RWPE2 (cell line): ENCODE measurements at regions not wholly inside any gene's neighbourhood (a gene's known extent, or its start where the extent isn't known, plus 50 kb on each side); places are given as distances from the start of the nearest gene placed in this dataset.

Experiments used
- ATAC-seq: fragments of 200-7000 bp; cut with Tn5 transposase; 3 replicates; pipeline ENCODE4 v1.9.1; 2021; ENCODE audit warnings: low read depth
- DNase-seq: peaks from one replicate; pipeline ENCODE4 v3.0.0-alpha.2; 2020; ENCODE audit warnings: low spot score
- H3K27ac ChIP-seq: fragments of 450-650 bp; 2 replicates; pipeline ENCODE4 v1.5.1; 2017; ENCODE audit warnings: mild to moderate bottlenecking; ENCODE audit not compliant: poor library complexity, severe bottlenecking
- H3K27me3 ChIP-seq: fragments of 250-450 bp; sonication (Bioruptor Pico); 2 replicates; pipeline ENCODE4 v1.5.1; 2021; ENCODE audit warnings: mild to moderate bottlenecking, moderate library complexity; ENCODE audit not compliant: insufficient read depth, poor library complexity, severe bottlenecking
- H3K36me3 ChIP-seq: fragments of 250-450 bp; sonication (Bioruptor Pico); 2 replicates; pipeline ENCODE4 v1.5.1; 2020; ENCODE audit warnings: low read depth, mild to moderate bottlenecking, moderate library complexity
- H3K4me1 ChIP-seq: fragments of 250-450 bp; sonication (Bioruptor Pico); 2 replicates; pipeline ENCODE4 v1.5.1; 2021; ENCODE audit warnings: mild to moderate bottlenecking, moderate library complexity; ENCODE audit not compliant: insufficient read depth, poor library complexity, severe bottlenecking
- H3K4me3 ChIP-seq: fragments of 250-450 bp; sonication (Bioruptor Pico); 2 replicates; pipeline ENCODE4 v1.5.1; 2021; ENCODE audit warnings: mild to moderate bottlenecking, moderate library complexity; ENCODE audit not compliant: severe bottlenecking
- H3K9me3 ChIP-seq: fragments of 250-450 bp; sonication (Bioruptor Pico); 2 replicates; pipeline ENCODE4 v1.5.1; 2021; ENCODE audit warnings: mild to moderate bottlenecking, moderate library complexity; ENCODE audit not compliant: severe bottlenecking
- TF ChIP-seq, protein P1 (sequence below): fragments of 450-650 bp; IDR thresholded peaks from one replicate; pipeline ENCODE4 v1.5.1; 2017; ENCODE audit warnings: mild to moderate bottlenecking, moderate library complexity; ENCODE audit not compliant: poor library complexity, severe bottlenecking

DNA sequence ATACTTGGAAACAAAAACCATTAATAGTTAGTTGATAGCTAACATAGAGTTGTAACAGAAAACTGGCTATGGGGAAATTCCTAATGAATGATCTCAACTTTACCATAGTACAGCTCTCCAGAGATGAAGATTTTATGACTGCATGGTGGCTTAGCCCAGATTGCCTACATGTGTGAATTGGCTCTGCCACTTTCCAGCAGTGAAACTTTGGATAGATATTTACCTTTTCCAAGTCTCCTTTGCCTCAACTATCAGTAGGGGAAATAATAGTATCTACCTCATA is 161.1 kb downstream of the LACC1 start:
- ATAC-seq (peak; percentile 48; the same call in 1 of the 3 replicates), DNase-seq (no peak)

DNA sequence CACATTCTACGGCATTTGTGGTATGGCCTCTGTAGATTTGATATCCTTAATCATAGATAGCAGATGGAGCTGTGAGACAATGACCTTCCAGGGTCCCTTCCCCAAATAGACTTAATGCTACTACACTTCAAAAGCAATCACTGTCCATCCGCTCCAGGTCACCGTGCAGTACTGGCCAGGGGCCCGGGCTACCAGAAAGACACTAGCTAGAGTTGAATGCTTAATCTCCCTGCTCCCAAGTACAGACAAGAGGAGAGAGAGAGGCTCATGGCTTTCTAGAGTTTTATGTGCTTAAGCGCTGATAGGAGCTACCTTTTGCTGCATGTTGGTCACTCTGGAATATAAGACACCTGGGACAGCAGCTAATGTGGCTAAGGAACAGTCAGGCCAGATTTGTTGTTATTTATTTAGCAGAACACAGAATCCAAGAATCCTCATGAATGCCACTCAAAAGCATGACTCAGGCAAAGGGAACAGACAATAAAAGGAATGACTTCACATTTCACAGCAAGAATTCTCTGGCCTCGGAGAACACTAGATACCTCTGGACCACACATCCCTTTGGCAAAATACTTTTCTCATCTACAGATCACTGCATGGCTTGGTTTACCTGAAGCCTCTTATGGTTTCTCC is 165.0 kb downstream of the LACC1 start:
- Histone ChIP-seq H3K4me3 (no peak overlapping the region), H3K4me1 (peaks cover 10% of the 10 kb centered on the region), H3K27ac (no peak overlapping the region), H3K27me3 (no peaks in the 10 kb centered on the region), H3K9me3 (no peaks in the 10 kb centered on the region), H3K36me3 (no peaks in the 10 kb centered on the region)
- TF ChIP-seq, protein P1, sequence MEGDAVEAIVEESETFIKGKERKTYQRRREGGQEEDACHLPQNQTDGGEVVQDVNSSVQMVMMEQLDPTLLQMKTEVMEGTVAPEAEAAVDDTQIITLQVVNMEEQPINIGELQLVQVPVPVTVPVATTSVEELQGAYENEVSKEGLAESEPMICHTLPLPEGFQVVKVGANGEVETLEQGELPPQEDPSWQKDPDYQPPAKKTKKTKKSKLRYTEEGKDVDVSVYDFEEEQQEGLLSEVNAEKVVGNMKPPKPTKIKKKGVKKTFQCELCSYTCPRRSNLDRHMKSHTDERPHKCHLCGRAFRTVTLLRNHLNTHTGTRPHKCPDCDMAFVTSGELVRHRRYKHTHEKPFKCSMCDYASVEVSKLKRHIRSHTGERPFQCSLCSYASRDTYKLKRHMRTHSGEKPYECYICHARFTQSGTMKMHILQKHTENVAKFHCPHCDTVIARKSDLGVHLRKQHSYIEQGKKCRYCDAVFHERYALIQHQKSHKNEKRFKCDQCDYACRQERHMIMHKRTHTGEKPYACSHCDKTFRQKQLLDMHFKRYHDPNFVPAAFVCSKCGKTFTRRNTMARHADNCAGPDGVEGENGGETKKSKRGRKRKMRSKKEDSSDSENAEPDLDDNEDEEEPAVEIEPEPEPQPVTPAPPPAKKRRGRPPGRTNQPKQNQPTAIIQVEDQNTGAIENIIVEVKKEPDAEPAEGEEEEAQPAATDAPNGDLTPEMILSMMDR, result no peak
- ATAC-seq, result no peak
- DNase-seq, result no peak

More for the DNA sequence above, 161.1 kb downstream of the LACC1 start:
- H3K4me3 ChIP-seq, result no peak overlapping the region
- H3K9me3 ChIP-seq, result no peaks in the 10 kb centered on the region
- TF ChIP-seq, protein P1, result no peak
- H3K4me1 ChIP-seq, result peaks cover 12% of the 10 kb centered on the region
- peak overlapping the region; percentile 9 for H3K27ac ChIP-seq
- no peaks in the 10 kb centered on the region for H3K27me3 ChIP-seq
- no peaks in the 10 kb centered on the region for H3K36me3 ChIP-seq

DNA sequence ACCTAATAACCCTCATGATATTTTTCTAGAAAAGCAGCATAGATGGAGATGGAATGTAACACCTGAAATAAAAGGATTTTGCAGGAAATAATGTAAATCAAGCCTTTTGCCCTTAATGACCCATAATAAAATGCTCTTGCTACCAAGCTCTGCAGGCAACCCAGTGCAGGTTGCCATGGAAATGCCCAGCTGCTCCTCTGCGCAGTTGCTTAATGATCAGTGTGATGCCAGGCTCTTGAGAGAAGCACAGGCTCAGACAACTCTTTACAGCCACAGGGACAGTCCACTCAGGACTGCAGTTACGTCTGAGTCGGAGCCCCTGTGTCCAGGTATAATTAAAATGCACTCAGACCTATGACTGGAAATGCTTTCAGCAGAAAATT is 165.5 kb downstream of the LACC1 start:
- Histone ChIP-seq H3K4me3 (no peak overlapping the region), H3K36me3 (no peaks in the 10 kb centered on the region), H3K27me3 (no peaks in the 10 kb centered on the region), H3K27ac (no peak overlapping the region), H3K9me3 (no peaks in the 10 kb centered on the region), H3K4me1 (peaks cover 5% of the 10 kb centered on the region)
- DNase-seq (no peak), ATAC-seq (no peak)
- TF ChIP-seq, protein P1, result no peak

DNA sequence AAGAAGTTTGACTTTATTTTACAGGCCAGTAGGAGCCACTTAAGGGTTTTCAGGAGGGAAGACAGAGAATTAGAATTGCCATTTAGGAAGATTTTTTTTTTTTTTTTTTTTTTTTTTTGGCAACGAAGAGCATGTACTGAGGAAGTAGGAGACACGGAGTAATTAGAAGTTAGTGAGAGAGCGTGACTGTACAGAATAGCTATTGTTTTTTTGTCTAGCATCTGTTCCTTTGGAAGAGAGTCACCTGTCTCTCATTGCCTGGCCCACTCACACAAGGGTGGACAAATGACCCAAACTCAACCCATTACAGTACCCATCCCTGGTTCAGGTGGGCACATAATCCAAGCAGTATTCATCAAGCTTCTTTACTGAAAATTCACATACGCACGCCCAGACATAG is 166.7 kb downstream of the LACC1 start:
- Histone ChIP-seq H3K27ac (no peak overlapping the region), H3K9me3 (no peaks in the 10 kb centered on the region), H3K4me1 (no peaks in the 10 kb centered on the region), H3K36me3 (no peaks in the 10 kb centered on the region), H3K27me3 (no peaks in the 10 kb centered on the region), H3K4me3 (no peak overlapping the region)
- TF ChIP-seq, protein P1, result no peak
- ATAC-seq (no peak), DNase-seq (no peak)

DNA sequence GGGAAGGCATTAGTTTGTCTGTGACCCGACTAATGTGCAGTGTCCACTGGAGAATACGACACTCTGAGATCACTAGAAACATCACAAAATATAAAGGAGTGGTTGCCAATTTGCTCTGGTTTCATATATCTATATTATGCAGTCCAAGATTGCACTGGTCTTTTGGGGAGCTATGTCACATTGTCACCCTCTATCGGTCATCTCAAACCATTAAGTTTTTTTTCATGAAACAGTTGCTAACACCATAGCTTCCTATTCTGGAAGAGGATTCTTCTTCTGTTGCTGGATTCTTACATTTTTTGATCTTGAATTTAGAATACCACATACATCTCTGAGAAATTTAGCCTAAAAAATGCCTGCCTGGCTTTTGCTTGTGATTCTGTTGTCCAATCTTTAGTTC is 168.6 kb downstream of the LACC1 start:
- TF ChIP-seq, protein P1, result no peak
- H3K36me3 ChIP-seq, result no peaks in the 10 kb centered on the region
- ATAC-seq, result no peak
- no peaks in the 10 kb centered on the region for H3K9me3 ChIP-seq
- no peaks in the 10 kb centered on the region for H3K27me3 ChIP-seq
- no peak overlapping the region for H3K27ac ChIP-seq
- no peak for DNase-seq
- H3K4me1 ChIP-seq, result no peaks in the 10 kb centered on the region
- no peak overlapping the region for H3K4me3 ChIP-seq
